Left ventricle myocardium superior (tissue), 1 donor: ENCODE measurements at regions not wholly inside any gene's neighbourhood (a gene's known extent, or its start where the extent isn't known, plus 50 kb on each side); places are given as distances from the start of the nearest gene placed in this dataset.
"Not testable (repeated sequence)": the region's sequence is repeated elsewhere in the genome, so short reads cannot be mapped to it uniquely, and the experiment has no call there.

ENCODE experiments used
- ATAC-seq: fragments of 200-7000 bp; cut with Tn5 transposase; one replicate; pipeline ENCODE4 v1.9.1; 2020; ENCODE audit warnings: mild to moderate bottlenecking, moderate library complexity
- DNase-seq: peaks from one replicate; pipeline ENCODE4 v3.0.0-alpha.2; 2020
- intact Hi-C: fragments of 100-400 bp; cut with micrococcal nuclease; formaldehyde crosslinking; loops from one replicate; pipeline ENCODE4 v1.11.0; 2022
- donor health status: DM: no; HTN: yes; CAD: no; lungs with severe emphysema.

GRCh38 chr5:124502551-124502950, 243.9 kb downstream of the ZNF608 start:
- DNase-seq (no peak), ATAC-seq (no peak)
- intact Hi-C loops: no loop called here

GRCh38 chr5:124499818-124500217, 246.6 kb downstream of the ZNF608 start:
- ATAC-seq, DNase-seq, intact Hi-C loops: not testable (repeated sequence)

- ATAC-seq, intact Hi-C loops, DNase-seq: not testable (repeated sequence)
Measured at GRCh38 chr5:124496968-124497367, 249.5 kb downstream of the ZNF608 start.

- no peak for ATAC-seq
- intact Hi-C loops: no loop called here
- no peak for DNase-seq
Measured at GRCh38 chr5:124494540-124495116, 251.8 kb downstream of the ZNF608 start.

GRCh38 chr5:124492444-124493224, 253.8 kb downstream of the ZNF608 start:
- intact Hi-C loops: no loop called here
- no peak for DNase-seq
- no peak for ATAC-seq

- DNase-seq, intact Hi-C loops, ATAC-seq: not testable (repeated sequence)
Measured at GRCh38 chr5:124490315-124490714, 256.1 kb downstream of the ZNF608 start.

GRCh38 chr5:124481419-124481818, 265.0 kb downstream of the ZNF608 start:
- intact Hi-C loops: no loop called here
- ATAC-seq (no peak), DNase-seq (no peak)

GRCh38 chr5:124480964-124481363, 265.5 kb downstream of the ZNF608 start:
- no peak for DNase-seq
- peak; percentile 66 for ATAC-seq
- intact Hi-C loops: no loop called here

- intact Hi-C loops: no loop called here
Measured at GRCh38 chr5:124480022-124480421, 266.4 kb downstream of the ZNF608 start.

GRCh38 chr5:124478264-124478663, 268.2 kb downstream of the ZNF608 start:
- ATAC-seq (no peak), DNase-seq (no peak)
- intact Hi-C loops: no loop called here

More at GRCh38 chr5:124480022-124480421, 266.4 kb downstream of the ZNF608 start:
- DNase-seq (no peak), ATAC-seq (peak; percentile 97)

GRCh38 chr5:124477577-124477976, 268.9 kb downstream of the ZNF608 start:
- DNase-seq (no peak), ATAC-seq (no peak)
- intact Hi-C loops: no loop called here

- ATAC-seq: no peak
- intact Hi-C loops: no loop called here
Measured at GRCh38 chr5:124477062-124477461, 269.4 kb downstream of the ZNF608 start.

GRCh38 chr5:124474528-124475215, 271.8 kb downstream of the ZNF608 start:
- intact Hi-C loops: no loop called here
- no peak for ATAC-seq
- no peak for DNase-seq

More at GRCh38 chr5:124477062-124477461, 269.4 kb downstream of the ZNF608 start:
- no peak for DNase-seq

- no peak for DNase-seq
- intact Hi-C loops: no loop called here
- no peak for ATAC-seq
Measured at GRCh38 chr5:124468671-124469411, 277.6 kb downstream of the ZNF608 start.

- DNase-seq (no peak), ATAC-seq (no peak)
- intact Hi-C loops: no loop called here
Measured at GRCh38 chr5:124467745-124468144, 278.7 kb downstream of the ZNF608 start.

- DNase-seq (no peak), ATAC-seq (no peak)
- intact Hi-C loops: no loop called here
Measured at GRCh38 chr5:124466011-124466410, 280.4 kb downstream of the ZNF608 start.

- DNase-seq: no peak
- ATAC-seq: no peak
- intact Hi-C loops: no loop called here
Measured at GRCh38 chr5:124463851-124464250, 282.6 kb downstream of the ZNF608 start.

- intact Hi-C loops: no loop called here
- ATAC-seq (no peak), DNase-seq (no peak)
Measured at GRCh38 chr5:124462751-124463150, 283.7 kb downstream of the ZNF608 start.

GRCh38 chr5:124461941-124462340, 284.5 kb downstream of the ZNF608 start:
- DNase-seq: no peak
- ATAC-seq: peak; percentile 19
- intact Hi-C loops: no loop called here

GRCh38 chr5:124461157-124461556, 285.3 kb downstream of the ZNF608 start:
- no peak for DNase-seq
- intact Hi-C loops: no loop called here
- no peak for ATAC-seq
